ENCODE measurements at regions not wholly inside any gene's neighbourhood (a gene's known extent, or its start where the extent isn't known, plus 50 kb on each side); places are given as distances from the start of the nearest gene placed in this dataset.

DNA sequence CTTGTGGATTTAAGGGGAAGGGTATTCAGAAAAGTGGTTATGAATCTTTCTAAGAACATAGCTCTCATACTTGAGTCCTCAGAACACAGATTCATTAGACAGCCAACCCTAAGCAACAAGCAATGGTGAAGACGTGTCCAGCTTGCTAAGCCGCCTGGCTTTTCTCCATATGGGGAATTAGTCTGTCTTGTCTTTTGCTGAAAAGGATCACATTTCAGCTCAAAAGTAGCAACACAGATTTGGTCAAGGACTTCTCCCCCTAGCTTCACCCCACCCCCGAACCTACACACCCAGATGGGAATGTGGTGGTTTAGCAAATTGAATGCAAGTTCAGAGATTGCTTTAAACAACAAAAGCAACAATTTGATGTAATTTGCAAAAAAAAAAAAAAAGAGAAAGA is 103.3 kb upstream of the RASGEF1B start:
- no peak overlapping the region for H3K27ac ChIP-seq
- TF ChIP-seq, protein P1, sequence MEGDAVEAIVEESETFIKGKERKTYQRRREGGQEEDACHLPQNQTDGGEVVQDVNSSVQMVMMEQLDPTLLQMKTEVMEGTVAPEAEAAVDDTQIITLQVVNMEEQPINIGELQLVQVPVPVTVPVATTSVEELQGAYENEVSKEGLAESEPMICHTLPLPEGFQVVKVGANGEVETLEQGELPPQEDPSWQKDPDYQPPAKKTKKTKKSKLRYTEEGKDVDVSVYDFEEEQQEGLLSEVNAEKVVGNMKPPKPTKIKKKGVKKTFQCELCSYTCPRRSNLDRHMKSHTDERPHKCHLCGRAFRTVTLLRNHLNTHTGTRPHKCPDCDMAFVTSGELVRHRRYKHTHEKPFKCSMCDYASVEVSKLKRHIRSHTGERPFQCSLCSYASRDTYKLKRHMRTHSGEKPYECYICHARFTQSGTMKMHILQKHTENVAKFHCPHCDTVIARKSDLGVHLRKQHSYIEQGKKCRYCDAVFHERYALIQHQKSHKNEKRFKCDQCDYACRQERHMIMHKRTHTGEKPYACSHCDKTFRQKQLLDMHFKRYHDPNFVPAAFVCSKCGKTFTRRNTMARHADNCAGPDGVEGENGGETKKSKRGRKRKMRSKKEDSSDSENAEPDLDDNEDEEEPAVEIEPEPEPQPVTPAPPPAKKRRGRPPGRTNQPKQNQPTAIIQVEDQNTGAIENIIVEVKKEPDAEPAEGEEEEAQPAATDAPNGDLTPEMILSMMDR (conservative IDR thresholded peaks at IDR 0.05) = no peak

DNA sequence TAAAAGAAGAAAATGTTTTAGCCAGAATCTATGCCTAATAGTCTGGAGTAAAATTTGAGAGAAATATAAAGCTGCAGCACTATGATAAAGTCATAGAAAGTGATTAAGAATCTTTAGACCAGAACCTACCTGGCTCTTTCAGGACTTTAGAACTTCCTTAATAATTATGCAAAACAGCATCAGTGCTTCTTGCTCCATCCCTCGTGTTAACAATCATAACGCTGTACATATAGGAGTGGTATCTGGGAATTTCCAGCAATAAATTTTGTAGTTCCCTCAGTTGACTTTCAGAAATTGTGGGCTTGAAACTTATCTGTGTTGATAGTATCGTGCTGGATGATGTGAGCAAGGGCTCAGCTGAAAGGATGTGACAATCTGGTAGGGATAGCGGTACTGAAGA is 102.1 kb upstream of the RASGEF1B start:
- H3K27ac ChIP-seq = no peak overlapping the region
- TF ChIP-seq, protein P1 (conservative IDR thresholded peaks at IDR 0.05) = no peak

DNA sequence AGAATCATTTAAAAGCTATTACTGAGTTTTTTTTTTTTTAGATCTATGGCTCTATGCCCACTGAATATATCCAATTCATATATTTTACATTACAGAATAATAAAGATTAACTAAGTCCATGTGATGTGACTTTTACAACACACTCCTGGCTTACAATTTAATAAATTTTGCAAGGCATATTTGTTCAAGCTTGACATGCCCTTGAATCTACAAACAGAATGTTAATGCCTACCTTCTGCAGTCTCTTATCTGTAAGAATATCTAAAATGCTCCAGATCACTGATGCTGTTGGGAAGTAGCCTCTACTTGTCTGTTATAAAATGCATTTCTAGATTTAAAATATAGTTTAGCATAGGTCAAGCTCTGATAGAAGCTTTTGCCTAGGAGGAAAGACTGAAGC is 100.7 kb upstream of the RASGEF1B start:
- H3K27ac ChIP-seq = peak overlapping the region; percentile 80
- TF ChIP-seq, protein P1 (conservative IDR thresholded peaks at IDR 0.05) = no peak

DNA sequence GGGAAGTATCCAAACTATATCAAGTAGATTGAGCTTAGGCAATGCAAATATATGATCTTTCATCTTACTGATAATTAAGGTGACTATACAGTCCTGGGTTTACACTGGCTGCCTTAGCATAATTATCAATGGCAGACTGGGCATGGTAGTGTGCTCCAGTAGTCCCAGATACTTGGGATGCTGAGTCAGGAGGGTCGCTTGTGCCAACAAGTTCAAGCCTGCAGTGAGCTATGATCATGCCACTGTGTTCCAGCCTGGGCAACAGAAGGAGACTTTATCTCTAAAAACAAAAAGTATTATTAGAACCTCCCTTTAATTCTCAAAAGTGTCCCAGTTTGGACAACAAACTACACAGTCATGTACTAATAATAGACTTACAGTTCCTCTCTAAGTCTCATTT is 99.4 kb upstream of the RASGEF1B start:
- TF ChIP-seq, protein P1 (conservative IDR thresholded peaks at IDR 0.05) = no peak
- H3K27ac ChIP-seq = peak overlapping the region; percentile 80; the same call in 1 of the 2 replicates

DNA sequence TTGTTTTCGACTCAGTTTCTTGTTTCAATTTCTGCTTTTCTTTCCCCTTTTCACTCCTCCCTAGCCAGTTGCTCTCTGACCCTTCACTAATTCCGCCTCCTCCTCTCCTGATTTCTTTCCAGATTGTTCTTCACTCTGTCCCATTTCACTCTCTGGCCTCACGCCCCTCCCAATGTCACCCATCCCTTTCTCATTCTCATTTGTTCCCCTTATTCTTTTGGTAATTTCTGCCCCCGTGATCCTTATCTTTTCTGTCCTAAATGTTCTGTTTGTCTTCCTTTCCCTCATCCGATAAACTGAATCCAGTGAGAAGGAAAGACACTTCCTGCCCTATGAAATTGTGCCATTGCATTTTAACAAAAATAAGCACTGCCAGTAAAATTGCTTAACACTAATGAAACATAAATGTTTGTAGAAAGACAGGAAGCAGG is 94.5 kb upstream of the RASGEF1B start:
- TF ChIP-seq, protein P1 (conservative IDR thresholded peaks at IDR 0.05) = no peak
- peak overlapping the region; percentile 39 for H3K27ac ChIP-seq

DNA sequence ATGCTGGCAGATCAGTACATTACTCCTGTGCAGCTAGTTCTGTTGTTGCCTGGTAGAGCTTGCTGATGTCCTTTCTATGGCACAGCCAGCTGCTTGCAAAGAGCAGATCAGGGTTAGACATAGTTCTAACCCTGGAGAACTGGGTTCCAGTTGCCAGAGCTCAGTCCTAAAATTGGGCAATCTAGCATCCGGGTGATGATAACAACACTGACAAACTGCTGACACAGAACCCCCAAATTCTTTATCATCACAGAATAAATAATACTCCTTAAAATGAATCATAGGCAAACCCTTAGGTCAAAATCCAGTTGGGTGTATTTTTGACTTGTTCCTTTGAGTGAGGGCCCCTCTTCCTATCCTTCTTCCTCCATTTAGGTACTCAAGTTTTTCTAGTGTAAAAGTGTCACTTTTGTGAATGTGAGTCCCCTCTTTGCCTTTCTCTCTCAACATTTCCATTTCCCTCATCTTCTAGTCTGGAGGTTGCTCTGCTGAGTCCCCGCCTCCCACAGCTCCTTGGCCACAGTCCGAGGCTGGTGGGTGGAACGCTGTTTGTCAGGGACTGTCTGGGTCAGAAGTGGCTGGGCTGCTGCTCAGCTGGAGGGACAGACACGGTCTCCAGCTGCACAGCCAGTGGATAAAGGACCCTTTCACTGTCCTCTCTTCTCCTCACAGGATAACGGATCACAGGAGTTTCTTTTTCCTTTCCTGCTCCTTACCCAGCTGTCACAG is 93.6 kb upstream of the RASGEF1B start:
- TF ChIP-seq, protein P1 (conservative IDR thresholded peaks at IDR 0.05) = no peak
- H3K27ac ChIP-seq = peak overlapping the region; percentile 39

DNA sequence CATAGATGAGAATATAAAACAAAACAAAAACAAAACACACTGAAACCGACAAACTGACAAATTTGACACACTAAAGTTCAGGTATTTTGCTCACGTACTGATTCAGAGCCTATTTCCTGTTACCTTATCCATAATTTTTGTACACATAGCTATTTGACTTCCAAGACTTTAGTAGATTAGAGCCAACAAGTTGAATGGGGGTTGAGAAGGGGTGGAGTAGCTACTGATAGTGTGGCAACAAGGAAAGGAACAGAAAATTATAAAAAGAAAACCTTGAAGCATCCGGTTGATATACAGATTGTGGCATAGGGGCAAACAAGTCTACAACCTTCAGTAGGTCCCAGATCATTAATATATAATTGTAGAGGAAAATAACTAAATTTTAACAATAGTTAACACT is 92.3 kb upstream of the RASGEF1B start:
- TF ChIP-seq, protein P1 (conservative IDR thresholded peaks at IDR 0.05) = no peak
- H3K27ac ChIP-seq = no peak overlapping the region

All from VCaP (cell line).